NCI-H1105 (cell line): ENCODE measurements at regions not wholly inside any gene's neighbourhood (a gene's known extent, or its start where the extent isn't known, plus 50 kb on each side); places are given as distances from the start of the nearest gene placed in this dataset.

Experiments used
- DNase-seq: peaks from one replicate; lab custom pipeline; 2025; lab: John Stamatoyannopoulos, UW

- DNase-seq, result no peak
Observed at GRCh38 chr3:24641628-24642027, 147.0 kb upstream of the THRB start.

- no peak for DNase-seq
Observed at GRCh38 chr3:24645047-24645446, 150.4 kb upstream of the THRB start.

- DNase-seq, result no peak
Observed at GRCh38 chr3:24646790-24647189, 152.1 kb upstream of the THRB start.

- DNase-seq, result no peak
Observed at GRCh38 chr3:24648063-24648462, 153.4 kb upstream of the THRB start.

GRCh38 chr3:24650839-24651238, 156.2 kb upstream of the THRB start:
- no peak for DNase-seq

GRCh38 chr3:24657870-24658510, 163.3 kb upstream of the THRB start:
- no peak for DNase-seq

- no peak for DNase-seq
Observed at GRCh38 chr3:24661175-24661584, 166.5 kb upstream of the THRB start.

GRCh38 chr3:24662449-24663345, 168.0 kb upstream of the THRB start:
- no peak for DNase-seq

GRCh38 chr3:24663406-24663805, 168.8 kb upstream of the THRB start:
- DNase-seq, result no peak

- DNase-seq, result no peak
Observed at GRCh38 chr3:24668039-24668438, 173.4 kb upstream of the THRB start.

- DNase-seq, result no peak
Observed at GRCh38 chr3:24670871-24671270, 176.2 kb upstream of the THRB start.

- no peak for DNase-seq
Observed at GRCh38 chr3:24673596-24673995, 178.9 kb upstream of the THRB start.

- no peak for DNase-seq
Observed at GRCh38 chr3:24674261-24674660, 179.6 kb upstream of the THRB start.

GRCh38 chr3:24678021-24678420, 183.4 kb upstream of the THRB start:
- no peak for DNase-seq

- DNase-seq, result no peak
Observed at GRCh38 chr3:24678421-24678865, 183.8 kb upstream of the THRB start.

GRCh38 chr3:24679429-24679828, 184.8 kb upstream of the THRB start:
- DNase-seq, result no peak

GRCh38 chr3:24680214-24680967, 185.7 kb upstream of the THRB start:
- DNase-seq, result peak; percentile 16

GRCh38 chr3:24682141-24682547, 187.5 kb upstream of the THRB start:
- no peak for DNase-seq

- DNase-seq, result no peak
Observed at GRCh38 chr3:24683090-24683489, 188.4 kb upstream of the THRB start.

- peak; percentile 12 for DNase-seq
Observed at GRCh38 chr3:24683633-24684384, 189.2 kb upstream of the THRB start.

- no peak for DNase-seq
Observed at GRCh38 chr3:24684506-24685023, 189.9 kb upstream of the THRB start.

GRCh38 chr3:24686808-24687207, 192.2 kb upstream of the THRB start:
- DNase-seq, result no peak
